Activated CD8-positive, alpha-beta T cell treated with anti-CD3 and anti-CD28 coated beads for 36 hours (primary cell): ENCODE measurements at regions not wholly inside any gene's neighbourhood (a gene's known extent, or its start where the extent isn't known, plus 50 kb on each side); places are given as distances from the start of the nearest gene placed in this dataset.

Source experiments
- ATAC-seq: fragments of 200-7000 bp; cut with Tn5 transposase; one replicate; pipeline ENCODE4 v1.10.0; 2021; ENCODE audit warnings: mild to moderate bottlenecking, moderate library complexity
- CTCF ChIA-PET: fragments of 350-600 bp; sonication (Branson Sonifier 250); formaldehyde crosslinking; loops from one replicate; lab custom pipeline; 2021; ENCODE audit warnings: antibody characterized with exemption; lab: Charles Lee
- POLR2A ChIA-PET: fragments of 350-600 bp; sonication (Branson Sonifier 250); formaldehyde crosslinking; loops from one replicate; lab custom pipeline; 2021; ENCODE audit warnings: antibody characterized with exemption; lab: Charles Lee
- DNase-seq: peaks from one replicate; pipeline ENCODE4 v3.0.0-alpha.2; 2020
- H3K27ac Mint-ChIP-seq: one replicate; pipeline ENCODE4 v1.8.0; 2021; ENCODE audit warnings: mild to moderate bottlenecking, mixed read lengths
- H3K27me3 Mint-ChIP-seq: one replicate; pipeline ENCODE4 v1.8.0; 2021; ENCODE audit warnings: mixed read lengths
- H3K36me3 Mint-ChIP-seq: one replicate; pipeline ENCODE4 v1.8.0; 2021; ENCODE audit warnings: low read depth, mixed read lengths
- H3K4me1 Mint-ChIP-seq: one replicate; pipeline ENCODE4 v1.8.0; 2021; ENCODE audit warnings: low read depth, mixed read lengths
- H3K4me3 Mint-ChIP-seq: one replicate; pipeline ENCODE4 v1.8.0; 2021; ENCODE audit warnings: mild to moderate bottlenecking, moderate library complexity, mixed read lengths
- H3K9me3 Mint-ChIP-seq: one replicate; pipeline ENCODE4 v1.8.0; 2021; ENCODE audit warnings: mixed read lengths
- intact Hi-C: fragments of 100-400 bp; cut with micrococcal nuclease; formaldehyde crosslinking; loops from one replicate; pipeline ENCODE4 v1.10.0; 2022
- TF ChIP-seq, protein P1 (sequence below): fragments of 200-600 bp; IDR thresholded peaks from one replicate; pipeline ENCODE4 v1.8.0; 2022; ENCODE audit warnings: antibody characterized with exemption, mild to moderate bottlenecking

DNA sequence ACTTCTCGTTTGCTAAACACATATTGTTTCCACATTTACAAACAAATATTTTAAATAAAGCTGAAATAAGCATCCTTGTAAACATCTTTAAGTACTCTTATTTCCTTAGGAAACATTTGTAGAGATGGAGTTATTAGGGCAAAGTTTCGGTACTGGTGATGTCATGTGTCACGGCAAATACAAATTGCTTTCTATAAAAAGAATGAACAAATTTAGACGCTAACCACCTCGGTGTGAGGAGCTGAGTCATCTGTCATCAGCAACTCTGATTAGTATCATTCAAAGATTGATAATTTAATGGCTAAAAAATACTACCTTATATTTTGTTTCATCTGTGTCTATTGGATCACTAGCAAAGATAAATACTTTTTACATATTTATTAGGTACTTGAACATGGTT lies 982.0 kb downstream of the VRK1 start:
- H3K36me3 Mint-ChIP-seq: no peaks in the 10 kb centered on the region
- DNase-seq (no peak), ATAC-seq (no peak)
- ChIA-PET CTCF (no interaction called here), POLR2A (no interaction called here)
- intact Hi-C loops: no loop called here
- H3K9me3 Mint-ChIP-seq: peaks cover 2% of the 10 kb centered on the region
- no peak overlapping the region for H3K4me3 Mint-ChIP-seq
- TF ChIP-seq, protein P1, sequence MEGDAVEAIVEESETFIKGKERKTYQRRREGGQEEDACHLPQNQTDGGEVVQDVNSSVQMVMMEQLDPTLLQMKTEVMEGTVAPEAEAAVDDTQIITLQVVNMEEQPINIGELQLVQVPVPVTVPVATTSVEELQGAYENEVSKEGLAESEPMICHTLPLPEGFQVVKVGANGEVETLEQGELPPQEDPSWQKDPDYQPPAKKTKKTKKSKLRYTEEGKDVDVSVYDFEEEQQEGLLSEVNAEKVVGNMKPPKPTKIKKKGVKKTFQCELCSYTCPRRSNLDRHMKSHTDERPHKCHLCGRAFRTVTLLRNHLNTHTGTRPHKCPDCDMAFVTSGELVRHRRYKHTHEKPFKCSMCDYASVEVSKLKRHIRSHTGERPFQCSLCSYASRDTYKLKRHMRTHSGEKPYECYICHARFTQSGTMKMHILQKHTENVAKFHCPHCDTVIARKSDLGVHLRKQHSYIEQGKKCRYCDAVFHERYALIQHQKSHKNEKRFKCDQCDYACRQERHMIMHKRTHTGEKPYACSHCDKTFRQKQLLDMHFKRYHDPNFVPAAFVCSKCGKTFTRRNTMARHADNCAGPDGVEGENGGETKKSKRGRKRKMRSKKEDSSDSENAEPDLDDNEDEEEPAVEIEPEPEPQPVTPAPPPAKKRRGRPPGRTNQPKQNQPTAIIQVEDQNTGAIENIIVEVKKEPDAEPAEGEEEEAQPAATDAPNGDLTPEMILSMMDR: no peak
- peaks cover 21% of the 10 kb centered on the region for H3K4me1 Mint-ChIP-seq
- H3K27ac Mint-ChIP-seq: no peak overlapping the region
- no peaks in the 10 kb centered on the region for H3K27me3 Mint-ChIP-seq

DNA sequence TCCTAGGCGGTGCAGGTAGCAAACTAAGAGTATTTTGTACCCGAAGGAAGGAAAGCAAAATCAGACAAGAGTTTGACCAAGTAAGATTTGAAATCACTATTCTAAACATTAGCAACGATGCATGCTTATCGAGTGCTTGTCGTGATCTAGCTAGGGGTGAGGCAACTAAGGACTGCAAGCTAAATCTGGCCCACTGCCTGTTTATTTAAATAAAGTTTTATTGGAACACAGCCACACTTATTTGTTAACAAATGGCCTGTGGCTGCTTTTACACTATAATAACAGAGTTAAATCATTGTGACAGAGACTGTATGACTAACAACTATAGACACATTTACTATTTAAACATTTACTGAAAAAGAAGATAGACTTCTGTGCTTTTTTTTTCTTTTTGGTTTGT lies 983.6 kb downstream of the VRK1 start:
- Mint-ChIP-seq H3K27ac (no peak overlapping the region), H3K4me3 (no peak overlapping the region), H3K4me1 (peaks cover 28% of the 10 kb centered on the region), H3K27me3 (no peaks in the 10 kb centered on the region), H3K9me3 (peaks cover 2% of the 10 kb centered on the region), H3K36me3 (no peaks in the 10 kb centered on the region)
- ATAC-seq (no peak), DNase-seq (no peak)
- TF ChIP-seq, protein P1: no peak
- ChIA-PET POLR2A (no interaction called here), CTCF (no interaction called here)
- intact Hi-C loops: no loop called here

DNA sequence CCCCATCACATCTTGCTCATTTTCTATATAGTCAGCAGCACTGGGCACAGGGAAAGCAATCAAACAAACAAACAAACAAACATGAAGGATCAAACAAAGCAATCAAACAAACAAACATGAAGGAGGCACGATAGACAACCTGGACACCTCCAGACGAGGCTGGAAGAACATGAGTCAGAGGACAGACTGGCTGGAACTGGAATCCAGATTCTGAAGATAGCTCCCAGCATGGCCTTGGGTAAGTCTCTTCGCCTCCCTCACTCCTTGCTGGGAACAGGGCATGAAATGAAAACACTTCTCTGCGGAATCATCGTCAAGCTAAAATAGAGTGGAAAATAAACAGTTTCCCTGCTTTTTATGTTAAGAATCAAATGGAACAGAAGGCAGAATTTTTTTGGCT lies 984.8 kb downstream of the VRK1 start:
- DNase-seq: no peak
- Mint-ChIP-seq H3K4me1 (peaks cover 27% of the 10 kb centered on the region), H3K27ac (no peak overlapping the region), H3K9me3 (peaks cover 2% of the 10 kb centered on the region), H3K36me3 (no peaks in the 10 kb centered on the region), H3K4me3 (no peak overlapping the region), H3K27me3 (no peaks in the 10 kb centered on the region)
- no peak for ATAC-seq
- intact Hi-C loops: no loop called here
- ChIA-PET POLR2A (interaction anchor here (0.7 kb wide), 1 partner anchor 1149 kb away, joined by 4 read pairs; no protein-coding TSS in a partner anchor), CTCF (interaction anchor here (0.7 kb wide), 1 partner anchor 643 kb away, joined by 3 read pairs; no protein-coding TSS in a partner anchor)
- TF ChIP-seq, protein P1: no peak

DNA sequence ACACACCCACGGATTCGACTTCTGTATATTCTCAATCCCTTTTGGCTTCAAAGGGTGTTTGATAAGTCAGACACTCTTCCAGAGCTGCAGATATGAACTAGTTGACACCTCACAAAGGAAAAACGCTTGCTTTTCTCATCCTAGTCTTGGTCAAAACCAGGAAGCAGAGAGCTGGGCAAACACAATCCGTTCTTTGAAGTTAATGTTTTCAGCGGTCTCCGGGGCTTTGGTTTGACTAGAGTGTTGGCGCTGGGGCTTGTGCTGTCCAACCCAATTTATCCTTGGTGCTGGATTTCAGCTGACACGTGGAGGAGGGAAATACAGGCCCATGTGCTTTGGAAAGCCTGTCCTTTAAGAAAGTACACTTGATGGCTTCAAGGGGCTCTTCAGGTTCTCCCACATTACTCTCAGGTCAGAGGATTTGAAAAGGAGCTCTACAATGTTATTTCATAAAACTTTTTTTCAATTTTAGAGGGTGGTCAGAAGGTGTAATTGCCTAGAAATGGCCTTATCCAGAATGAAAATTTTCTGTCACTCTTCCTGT lies 985.8 kb downstream of the VRK1 start:
- H3K4me3 Mint-ChIP-seq: no peak overlapping the region
- H3K4me1 Mint-ChIP-seq: peaks cover 18% of the 10 kb centered on the region
- intact Hi-C loops: no loop called here
- TF ChIP-seq, protein P1: no peak
- H3K27ac Mint-ChIP-seq: no peak overlapping the region
- no peaks in the 10 kb centered on the region for H3K36me3 Mint-ChIP-seq
- H3K27me3 Mint-ChIP-seq: no peaks in the 10 kb centered on the region
- H3K9me3 Mint-ChIP-seq: peaks cover 2% of the 10 kb centered on the region
- DNase-seq: no peak
- no peak for ATAC-seq
- CTCF ChIA-PET: interaction anchor here (0.7 kb wide), 1 partner anchor 644 kb away, joined by 3 read pairs; no protein-coding TSS in a partner anchor
- POLR2A ChIA-PET: no interaction called here

DNA sequence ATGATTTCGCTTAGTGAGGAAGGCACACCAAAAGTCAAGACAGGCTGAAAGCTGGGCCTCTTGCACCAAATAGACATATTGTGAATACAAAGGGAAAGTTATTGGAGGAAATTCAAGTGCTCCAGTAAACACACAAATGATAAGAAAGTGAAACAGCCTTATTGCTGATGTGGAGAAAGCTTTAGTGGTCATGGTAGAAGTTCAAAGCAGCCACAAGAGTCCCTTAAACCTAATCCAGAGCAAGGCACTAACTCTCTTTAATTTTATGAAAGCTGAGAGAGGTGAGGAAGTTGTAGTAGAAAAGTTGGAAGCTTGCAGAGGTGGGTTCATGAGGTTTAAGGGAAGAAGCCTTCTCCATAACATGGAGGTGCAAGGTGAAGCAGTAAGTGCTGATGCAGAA lies 988.3 kb downstream of the VRK1 start:
- intact Hi-C loops: no loop called here
- ATAC-seq: no peak
- no peak overlapping the region for H3K27ac Mint-ChIP-seq
- H3K9me3 Mint-ChIP-seq: no peaks in the 10 kb centered on the region
- ChIA-PET CTCF (interaction anchor here (0.8 kb wide), 1 partner anchor 52 kb away, joined by 3 read pairs; no protein-coding TSS in a partner anchor), POLR2A (interaction anchor here (0.6 to 1.3 kb wide), 2 partner anchors 8 to 51 kb away, joined by 3 read pairs; no protein-coding TSS in a partner anchor)
- no peak for DNase-seq
- no peaks in the 10 kb centered on the region for H3K27me3 Mint-ChIP-seq
- no peaks in the 10 kb centered on the region for H3K36me3 Mint-ChIP-seq
- TF ChIP-seq, protein P1: no peak
- peaks cover 26% of the 10 kb centered on the region for H3K4me1 Mint-ChIP-seq
- H3K4me3 Mint-ChIP-seq: no peak overlapping the region
